T-helper 2 cell treated with Interferon-gamma antibody and Interleukin-4, amounts not matched to agents 100 ng/mL and 5 ng/mL, for 36 hours (primary cell): ENCODE measurements at regions not wholly inside any gene's neighbourhood (a gene's known extent, or its start where the extent isn't known, plus 50 kb on each side); places are given as distances from the start of the nearest gene placed in this dataset.

Experiments used
- intact Hi-C: fragments of 100-400 bp; cut with micrococcal nuclease; formaldehyde crosslinking; loops from one replicate; pipeline ENCODE4 v1.15.1; 2023

GRCh38 chr17:79325709-79326430, 251.2 kb downstream of the ENGASE start:
- intact Hi-C loops = no loop called here

GRCh38 chr17:79324194-79324593, 249.6 kb downstream of the ENGASE start:
- intact Hi-C loops = no loop called here

GRCh38 chr17:79323566-79323965, 248.9 kb downstream of the ENGASE start:
- intact Hi-C loops = no loop called here

- intact Hi-C loops = no loop called here
Observed at GRCh38 chr17:79322211-79323123, 247.8 kb downstream of the ENGASE start.

- intact Hi-C loops = no loop called here
Observed at GRCh38 chr17:79320331-79320730, 245.7 kb downstream of the ENGASE start.

GRCh38 chr17:79317916-79318315, 243.3 kb downstream of the ENGASE start:
- intact Hi-C loops = no loop called here

GRCh38 chr17:79316805-79317204, 242.2 kb downstream of the ENGASE start:
- intact Hi-C loops = no loop called here

GRCh38 chr17:79315358-79316105, 240.9 kb downstream of the ENGASE start:
- intact Hi-C loops = no loop called here

GRCh38 chr17:79314617-79315357, 240.2 kb downstream of the ENGASE start:
- intact Hi-C loops = no loop called here

GRCh38 chr17:79311373-79311772, 236.7 kb downstream of the ENGASE start:
- intact Hi-C loops = no loop called here

GRCh38 chr17:79306424-79307318, 232.0 kb downstream of the ENGASE start:
- intact Hi-C loops = no loop called here

GRCh38 chr17:79305768-79306423, 231.3 kb downstream of the ENGASE start:
- intact Hi-C loops = no loop called here

- intact Hi-C loops = no loop called here
Observed at GRCh38 chr17:79305376-79305767, 230.7 kb downstream of the ENGASE start.

- intact Hi-C loops = no loop called here
Observed at GRCh38 chr17:79304884-79305283, 230.3 kb downstream of the ENGASE start.

GRCh38 chr17:79303641-79304205, 229.1 kb downstream of the ENGASE start:
- intact Hi-C loops = no loop called here

GRCh38 chr17:79301469-79301868, 226.8 kb downstream of the ENGASE start:
- intact Hi-C loops = no loop called here

GRCh38 chr17:79299349-79299748, 224.7 kb downstream of the ENGASE start:
- intact Hi-C loops = no loop called here

- intact Hi-C loops = no loop called here
Observed at GRCh38 chr17:79298799-79299198, 224.2 kb downstream of the ENGASE start.

- intact Hi-C loops = no loop called here
Observed at GRCh38 chr17:79296243-79296642, 221.6 kb downstream of the ENGASE start.
